AG04450 (cell line): ENCODE measurements at regions not wholly inside any gene's neighbourhood (a gene's known extent, or its start where the extent isn't known, plus 50 kb on each side); places are given as distances from the start of the nearest gene placed in this dataset.

Experiments used
- CTCF ChIA-PET: fragments of 300-600, 350-600 bp; formaldehyde crosslinking; extraction: SDS; loops from one replicate; lab custom pipeline; 2022; ENCODE audit warnings: antibody characterized with exemption, inconsistent platforms; lab: Charles Lee
- POLR2A ChIA-PET: fragments of 350-600 bp; formaldehyde crosslinking; extraction: SDS; loops from one replicate; lab custom pipeline; 2021; ENCODE audit warnings: antibody characterized with exemption, inconsistent platforms; lab: Yijun Ruan, JAX
- DNase-seq: peaks from one replicate; pipeline ENCODE4 v3.0.0-alpha.2; 2011; ENCODE audit warnings: low read depth, low spot score
- H3K27ac ChIP-seq: one replicate; pipeline ENCODE4 v1.5.1; 2012; ENCODE audit warnings: low read depth, low read length, control low read depth
- H3K27me3 ChIP-seq: one replicate; pipeline ENCODE4 v1.6.0; 2012; ENCODE audit warnings: low read length; ENCODE audit not compliant: control insufficient read depth, insufficient read depth
- H3K4me3 ChIP-seq: 2 replicates; pipeline ENCODE4 v1.5.1; 2011; ENCODE audit warnings: mild to moderate bottlenecking, low read depth, low read length, control low read depth
- H3K9me3 ChIP-seq: 2 replicates; pipeline ENCODE4 v1.5.1; 2012; ENCODE audit warnings: low read length; ENCODE audit not compliant: control insufficient read depth, insufficient read depth
- TF ChIP-seq, protein P1 (sequence below): IDR thresholded peaks from 2 replicates; pipeline ENCODE4 v1.5.1; 2011; ENCODE audit warnings: low read depth, low read length, control low read depth, inconsistent platforms

DNA sequence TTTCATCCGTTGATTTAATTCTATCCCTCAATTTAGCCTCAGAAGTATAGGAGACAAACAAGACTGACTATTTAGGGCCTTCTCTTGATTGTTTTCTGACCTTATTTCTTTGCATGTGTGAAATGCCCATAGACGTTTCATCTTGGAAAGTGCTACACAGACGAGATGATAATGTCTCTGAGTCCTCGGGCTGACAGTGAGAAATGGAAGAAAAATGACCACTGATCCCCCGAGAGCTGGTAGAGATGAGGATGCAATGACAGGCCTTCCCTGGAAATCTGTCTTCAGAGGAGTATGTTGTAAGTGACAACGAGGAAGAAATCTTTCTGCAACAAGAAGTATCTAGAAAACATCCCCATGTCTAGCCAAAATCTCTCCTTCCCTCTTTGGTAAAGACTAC, 522.9 kb downstream of the HAPSTR1 start:
- H3K27me3 ChIP-seq, result no peaks in the 10 kb centered on the region
- no peak overlapping the region for H3K27ac ChIP-seq
- TF ChIP-seq, protein P1, sequence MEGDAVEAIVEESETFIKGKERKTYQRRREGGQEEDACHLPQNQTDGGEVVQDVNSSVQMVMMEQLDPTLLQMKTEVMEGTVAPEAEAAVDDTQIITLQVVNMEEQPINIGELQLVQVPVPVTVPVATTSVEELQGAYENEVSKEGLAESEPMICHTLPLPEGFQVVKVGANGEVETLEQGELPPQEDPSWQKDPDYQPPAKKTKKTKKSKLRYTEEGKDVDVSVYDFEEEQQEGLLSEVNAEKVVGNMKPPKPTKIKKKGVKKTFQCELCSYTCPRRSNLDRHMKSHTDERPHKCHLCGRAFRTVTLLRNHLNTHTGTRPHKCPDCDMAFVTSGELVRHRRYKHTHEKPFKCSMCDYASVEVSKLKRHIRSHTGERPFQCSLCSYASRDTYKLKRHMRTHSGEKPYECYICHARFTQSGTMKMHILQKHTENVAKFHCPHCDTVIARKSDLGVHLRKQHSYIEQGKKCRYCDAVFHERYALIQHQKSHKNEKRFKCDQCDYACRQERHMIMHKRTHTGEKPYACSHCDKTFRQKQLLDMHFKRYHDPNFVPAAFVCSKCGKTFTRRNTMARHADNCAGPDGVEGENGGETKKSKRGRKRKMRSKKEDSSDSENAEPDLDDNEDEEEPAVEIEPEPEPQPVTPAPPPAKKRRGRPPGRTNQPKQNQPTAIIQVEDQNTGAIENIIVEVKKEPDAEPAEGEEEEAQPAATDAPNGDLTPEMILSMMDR, result no peak
- CTCF ChIA-PET, result no interaction called here
- H3K9me3 ChIP-seq, result peaks cover 16% of the 10 kb centered on the region; the same call in 1 of the 2 replicates
- no peak overlapping the region for H3K4me3 ChIP-seq
- no peak for DNase-seq
- POLR2A ChIA-PET, result no interaction called here

DNA sequence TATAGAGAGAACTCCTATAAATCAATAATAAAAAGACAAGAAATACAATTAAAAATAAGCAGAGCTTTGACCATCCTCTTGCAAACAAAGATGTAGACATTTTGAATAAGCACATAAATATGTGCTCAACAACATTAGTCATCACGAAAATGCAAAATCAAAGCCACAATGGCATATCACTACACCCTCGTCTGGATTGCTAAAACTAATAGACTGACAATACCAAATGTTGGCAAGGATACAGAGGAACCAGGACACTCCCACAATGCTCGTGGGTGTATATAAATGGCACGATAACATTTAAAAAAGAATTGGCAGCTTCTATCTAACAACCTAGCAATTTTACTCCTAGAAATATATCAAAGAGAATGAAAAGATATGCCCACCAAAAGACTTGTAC, 530.8 kb downstream of the HAPSTR1 start:
- no peaks in the 10 kb centered on the region for H3K27me3 ChIP-seq
- H3K4me3 ChIP-seq, result no peak overlapping the region
- TF ChIP-seq, protein P1, result no peak
- no peak overlapping the region for H3K27ac ChIP-seq
- CTCF ChIA-PET, result no interaction called here
- POLR2A ChIA-PET, result no interaction called here
- peaks cover 17% of the 10 kb centered on the region for H3K9me3 ChIP-seq
- DNase-seq, result no peak

DNA sequence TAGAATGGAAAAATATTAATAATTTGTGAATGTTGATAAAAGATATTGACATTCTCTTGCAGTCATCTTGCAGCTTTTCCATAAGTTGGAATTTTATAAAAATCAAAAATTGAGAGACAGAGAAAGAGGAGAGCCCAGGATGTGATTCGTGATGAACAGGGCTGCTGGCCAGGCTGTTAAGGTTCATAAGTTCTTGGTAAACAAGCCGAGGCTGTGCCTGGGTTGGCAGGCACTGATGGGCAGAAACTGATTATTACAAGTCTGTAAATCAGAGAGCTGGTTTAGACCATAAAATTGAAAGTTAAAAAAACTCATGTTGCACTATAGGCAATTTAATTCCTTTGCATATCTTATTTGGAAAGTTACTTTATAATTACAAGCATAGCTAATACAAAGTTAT, 533.7 kb downstream of the HAPSTR1 start:
- TF ChIP-seq, protein P1, result no peak
- H3K27me3 ChIP-seq, result no peaks in the 10 kb centered on the region
- DNase-seq, result no peak
- no peak overlapping the region for H3K4me3 ChIP-seq
- ChIA-PET POLR2A (no interaction called here), CTCF (no interaction called here)
- H3K9me3 ChIP-seq, result peaks cover 8% of the 10 kb centered on the region
- no peak overlapping the region for H3K27ac ChIP-seq

DNA sequence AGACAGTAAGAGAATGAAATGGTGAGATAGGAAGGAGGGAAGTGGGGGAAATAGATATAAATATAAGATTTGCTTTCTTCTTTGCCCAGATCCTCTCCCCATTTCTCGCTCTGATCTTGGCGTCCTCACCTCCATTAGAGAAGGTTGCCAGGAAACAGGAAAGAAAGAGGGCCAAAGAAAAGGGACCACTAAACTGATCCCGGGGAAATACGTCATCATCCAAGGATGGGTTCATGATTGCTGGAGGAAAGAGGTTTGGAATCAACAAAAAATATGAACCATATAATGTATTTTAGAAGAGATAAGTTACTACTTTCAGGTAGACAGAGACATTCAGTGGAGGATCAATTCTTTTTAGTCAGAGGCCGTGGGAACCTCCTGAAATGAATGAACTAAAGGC, 536.0 kb downstream of the HAPSTR1 start:
- CTCF ChIA-PET, result no interaction called here
- POLR2A ChIA-PET, result no interaction called here
- TF ChIP-seq, protein P1, result no peak

DNA sequence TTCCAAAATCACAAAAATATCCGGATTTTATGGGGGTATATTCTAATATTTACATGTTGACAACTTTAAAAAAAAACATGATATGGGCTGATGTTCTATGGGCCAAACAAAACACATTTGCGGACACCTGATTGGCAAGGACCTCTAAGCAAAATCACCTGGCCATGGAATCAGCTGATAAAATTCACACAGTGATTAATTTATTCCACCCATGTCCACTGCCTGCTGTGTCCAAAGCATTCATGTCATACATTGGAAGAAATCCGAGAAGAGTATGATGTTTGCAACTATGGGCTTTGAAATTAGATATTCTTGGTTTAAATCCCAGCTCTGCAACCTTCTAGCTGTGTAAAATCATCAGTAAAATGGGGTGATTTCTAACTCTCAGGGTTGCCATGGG, 538.7 kb downstream of the HAPSTR1 start:
- CTCF ChIA-PET, result no interaction called here
- Histone ChIP-seq H3K9me3 (peaks cover 21% of the 10 kb centered on the region), H3K4me3 (no peak overlapping the region), H3K27ac (no peak overlapping the region), H3K27me3 (no peaks in the 10 kb centered on the region)
- DNase-seq, result no peak
- TF ChIP-seq, protein P1, result no peak
- POLR2A ChIA-PET, result no interaction called here

More for the DNA sequence above, 536.0 kb downstream of the HAPSTR1 start:
- H3K27ac ChIP-seq, result no peak overlapping the region
- no peak overlapping the region for H3K4me3 ChIP-seq
- no peak for DNase-seq
- no peaks in the 10 kb centered on the region for H3K27me3 ChIP-seq
- H3K9me3 ChIP-seq, result peaks cover 8% of the 10 kb centered on the region
